HS-27A (cell line): ENCODE measurements at regions not wholly inside any gene's neighbourhood (a gene's known extent, or its start where the extent isn't known, plus 50 kb on each side); places are given as distances from the start of the nearest gene placed in this dataset.
"Not testable (repeated sequence)": the region's sequence is repeated elsewhere in the genome, so short reads cannot be mapped to it uniquely, and the experiment has no call there.

Experiments
- DNase-seq: peaks from one replicate; pipeline ENCODE4 v3.0.0-alpha.2; 2012; ENCODE audit warnings: low read depth, missing footprints

DNA sequence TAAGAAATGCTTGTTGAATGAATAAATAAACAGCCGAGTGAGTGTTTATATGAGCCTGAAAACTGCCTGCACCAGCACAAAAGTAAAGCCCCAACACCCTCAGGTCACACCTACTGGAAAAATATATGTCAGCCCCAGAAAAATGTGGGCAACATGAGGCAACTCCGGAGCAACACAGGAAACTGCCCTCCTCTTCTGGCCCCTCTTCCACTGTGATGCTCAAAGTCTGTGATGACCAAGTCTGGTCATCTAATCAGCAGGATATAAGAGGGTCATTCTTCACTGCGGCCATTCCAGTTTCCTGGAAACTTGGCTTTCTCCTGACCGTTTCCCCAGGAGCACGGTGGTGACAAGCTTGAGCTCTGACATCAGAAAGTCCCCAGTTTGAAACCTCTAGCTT, 159.6 kb upstream of the PZP start:
- no peak for DNase-seq

DNA sequence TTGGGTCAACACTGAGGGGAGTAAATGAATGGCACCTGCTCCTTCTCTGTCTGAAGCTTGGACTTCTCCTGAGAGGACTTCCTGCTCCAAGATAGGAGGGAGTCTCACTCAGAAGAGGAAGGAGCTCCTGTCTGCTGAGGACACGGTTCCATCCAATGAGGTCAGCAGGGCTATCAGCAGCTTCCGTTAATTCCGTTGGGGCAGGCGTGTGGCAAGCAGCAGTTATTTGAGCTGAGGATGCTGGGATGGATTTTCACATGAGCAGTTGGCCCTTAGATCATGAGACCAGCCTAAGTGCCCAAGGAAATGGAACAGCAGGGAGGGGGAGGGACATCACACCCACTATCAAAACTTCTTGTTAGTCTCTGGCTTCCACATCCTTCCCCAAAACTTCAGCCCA, 159.0 kb upstream of the PZP start:
- DNase-seq = no peak

DNA sequence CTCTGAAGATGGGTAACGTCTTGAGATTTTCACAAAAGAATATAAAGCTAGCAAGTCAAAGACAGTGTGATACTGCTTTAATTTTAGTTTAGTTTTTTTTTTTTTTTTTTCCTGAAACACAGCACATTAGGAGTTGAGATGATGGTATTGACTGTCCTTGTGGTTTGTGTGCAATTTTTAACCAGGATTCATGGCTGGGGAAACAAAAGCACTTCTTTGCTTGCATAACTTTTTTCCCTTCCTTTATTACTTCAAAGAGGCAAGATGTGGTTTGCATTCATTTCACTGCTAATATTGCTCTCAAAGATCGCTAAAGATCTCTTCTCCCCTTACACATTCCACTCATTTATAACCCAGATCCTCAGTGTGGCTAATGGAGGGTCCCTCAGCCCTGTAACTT, 157.1 kb upstream of the PZP start:
- DNase-seq = no peak

DNA sequence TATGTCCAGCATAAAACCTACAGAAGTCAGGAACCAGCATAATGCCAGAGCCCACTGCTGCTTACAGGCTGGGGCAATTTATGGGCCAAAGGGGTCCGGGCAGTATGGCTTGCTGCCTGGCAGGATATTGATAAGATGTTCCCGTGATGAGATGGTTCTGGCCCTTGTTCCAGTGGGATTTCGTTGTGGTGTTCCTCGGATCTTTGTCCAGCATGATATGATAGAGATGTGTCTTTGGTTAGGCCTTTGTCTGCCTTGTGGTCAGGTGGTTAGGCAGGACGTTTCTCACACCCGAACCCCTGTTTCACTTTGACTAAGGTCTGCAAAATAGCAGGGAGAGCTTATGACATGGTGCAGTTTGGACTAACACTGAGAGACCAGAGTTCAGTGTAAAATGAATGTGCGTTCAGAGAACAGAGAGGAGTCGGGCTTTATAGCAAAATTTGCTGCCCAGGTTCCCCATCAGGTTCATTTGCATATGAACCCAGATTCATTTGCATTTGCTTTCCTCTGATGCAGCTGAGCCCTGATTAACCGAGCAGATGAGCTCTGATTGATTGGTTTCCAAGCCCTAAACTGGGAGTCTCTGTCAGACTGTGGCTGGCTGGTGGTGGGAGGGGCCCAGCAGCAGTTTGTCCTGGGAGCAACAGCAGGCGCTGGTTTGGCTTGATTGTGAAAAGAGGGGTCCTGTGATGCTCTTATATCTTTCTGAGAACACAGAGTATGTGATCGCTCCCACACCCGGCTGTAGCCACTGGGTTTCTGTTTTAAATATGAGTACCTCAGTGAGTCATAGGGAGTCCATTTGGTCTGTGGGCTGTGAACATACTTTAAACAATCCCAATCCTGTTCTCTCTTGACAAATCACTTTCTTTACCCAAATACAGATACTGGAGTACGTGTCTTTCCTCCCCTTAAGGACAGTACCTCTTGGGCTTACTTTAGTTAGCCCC, 156.3 kb upstream of the PZP start:
- DNase-seq = peak; percentile 15

- DNase-seq = no peak
These were observed 154.9 kb upstream of the PZP start for GRCh38 chr12:9363145-9363544.

DNA sequence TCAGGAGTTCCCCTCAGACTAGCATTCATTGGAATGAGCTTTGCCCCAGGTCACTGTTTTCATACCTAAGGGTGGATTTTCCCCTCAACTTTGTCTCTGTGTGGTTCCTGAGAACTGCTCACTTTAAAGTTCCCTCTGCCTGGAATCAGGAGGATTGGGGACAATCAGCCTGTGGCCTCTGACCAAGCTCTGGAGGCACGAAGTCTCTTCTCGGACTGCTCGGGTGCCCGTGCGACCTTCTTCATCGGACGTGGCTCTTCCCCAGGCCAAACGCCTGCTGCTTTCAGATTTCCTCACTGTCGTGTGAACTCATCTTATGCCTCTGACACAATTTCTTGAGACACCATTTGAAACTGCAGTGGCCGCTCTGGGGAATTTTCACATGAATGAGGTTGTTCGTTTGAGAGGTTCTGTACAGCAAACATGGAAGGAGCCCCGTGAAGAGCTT, 153.7 kb upstream of the PZP start:
- DNase-seq = no peak

DNA sequence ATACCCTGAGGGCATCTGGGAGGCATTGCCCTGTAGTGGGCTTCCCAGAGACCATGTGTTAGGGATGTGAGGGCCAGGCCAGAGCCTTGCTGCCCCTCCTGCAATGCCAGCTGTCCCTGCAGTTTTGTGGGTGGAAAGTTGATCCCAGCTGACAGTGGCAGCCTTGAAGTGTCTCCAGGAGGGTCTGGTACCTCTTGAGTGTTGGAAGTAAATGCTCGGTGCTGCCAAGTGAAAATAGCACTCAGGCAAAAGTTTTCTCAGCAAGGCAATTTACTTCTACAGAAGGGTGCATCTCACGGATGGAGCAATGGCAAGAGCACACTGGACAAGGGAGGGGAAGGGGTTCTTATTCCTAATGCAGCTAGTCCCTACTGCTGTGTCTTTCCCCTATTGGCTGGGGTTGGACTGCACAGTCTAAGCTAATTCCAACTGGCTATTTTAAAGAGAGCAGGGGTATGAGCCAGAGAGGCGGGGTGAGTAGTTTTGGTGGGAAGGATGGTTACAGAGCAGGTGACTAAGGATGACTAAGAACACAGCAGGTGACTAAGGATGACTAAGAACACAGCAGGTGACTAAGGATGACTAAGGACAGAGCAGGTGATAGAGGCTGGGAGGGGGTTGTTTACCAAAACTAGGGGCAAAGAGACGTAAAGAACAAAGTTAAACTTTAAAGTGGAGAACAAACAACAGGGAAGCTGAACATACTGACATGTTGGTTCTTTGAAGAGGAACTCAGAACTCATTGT, 146.0 kb upstream of the PZP start:
- DNase-seq = not testable (repeated sequence)

DNA sequence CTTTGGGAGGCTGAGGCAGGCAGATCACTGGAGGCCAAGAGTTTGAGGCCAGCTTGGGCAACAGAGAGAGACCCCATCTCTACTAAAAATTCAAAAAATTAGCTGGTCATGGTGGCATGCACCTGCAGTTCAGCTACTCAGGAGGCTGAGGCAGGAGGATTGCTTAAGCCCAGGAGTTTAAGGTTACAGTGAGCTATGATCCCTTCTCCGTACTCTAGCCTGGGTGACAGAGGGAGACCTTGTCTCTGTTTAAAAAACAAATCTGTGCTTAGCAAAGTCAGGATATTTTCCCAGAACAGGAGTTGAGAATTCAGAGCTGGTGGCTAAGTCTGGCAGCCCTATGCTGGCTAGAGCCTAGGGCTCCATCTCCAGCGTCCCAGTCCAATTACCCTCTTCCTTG, 142.9 kb upstream of the PZP start:
- DNase-seq = no peak

DNA sequence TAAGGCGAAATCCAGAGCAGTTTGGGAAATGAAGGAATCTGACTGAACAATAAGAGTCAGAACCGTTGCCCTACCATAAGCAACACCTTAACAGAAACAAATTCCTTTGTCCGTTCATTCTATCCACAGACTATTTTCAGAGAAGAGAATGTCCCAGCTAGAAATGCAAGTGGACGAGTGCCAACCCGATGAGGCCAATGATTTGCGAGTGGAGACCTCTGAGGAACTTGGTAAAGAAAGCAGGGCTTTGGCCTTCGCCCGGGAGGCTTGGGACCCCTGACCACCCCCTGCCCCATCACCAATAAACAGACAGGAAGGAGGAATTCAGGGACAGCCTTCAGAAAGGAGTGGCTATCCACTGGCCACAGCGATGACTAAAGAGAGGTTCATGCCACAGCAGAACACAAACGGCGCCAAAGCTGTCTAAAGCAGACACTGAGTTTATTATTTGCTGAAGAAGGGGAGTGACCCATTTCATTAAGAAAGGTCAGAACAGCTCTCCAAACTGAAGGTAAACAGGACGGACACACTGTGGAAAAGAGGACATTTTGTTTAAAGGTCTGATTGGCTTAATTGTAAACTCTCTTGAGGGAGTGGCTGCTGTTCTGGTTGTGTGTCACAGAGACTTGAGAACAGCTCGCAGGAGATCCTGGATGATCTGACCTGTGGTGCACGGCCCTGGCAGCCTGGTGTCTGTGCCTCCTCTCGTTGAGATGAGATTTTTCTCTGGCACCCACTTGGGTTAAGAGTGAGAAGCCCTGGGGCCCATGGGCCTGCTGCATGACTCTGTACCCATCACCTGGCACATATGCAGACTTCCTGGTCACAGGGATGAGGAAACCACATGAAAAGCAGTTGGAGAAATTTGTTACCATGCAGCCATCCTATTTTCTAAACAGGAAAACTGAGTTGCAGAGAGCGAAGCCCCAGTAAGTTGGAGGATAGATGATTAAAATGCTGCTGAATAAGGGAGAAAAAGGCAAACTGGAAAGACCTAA, 142.0 kb upstream of the PZP start:
- no peak for DNase-seq

DNA sequence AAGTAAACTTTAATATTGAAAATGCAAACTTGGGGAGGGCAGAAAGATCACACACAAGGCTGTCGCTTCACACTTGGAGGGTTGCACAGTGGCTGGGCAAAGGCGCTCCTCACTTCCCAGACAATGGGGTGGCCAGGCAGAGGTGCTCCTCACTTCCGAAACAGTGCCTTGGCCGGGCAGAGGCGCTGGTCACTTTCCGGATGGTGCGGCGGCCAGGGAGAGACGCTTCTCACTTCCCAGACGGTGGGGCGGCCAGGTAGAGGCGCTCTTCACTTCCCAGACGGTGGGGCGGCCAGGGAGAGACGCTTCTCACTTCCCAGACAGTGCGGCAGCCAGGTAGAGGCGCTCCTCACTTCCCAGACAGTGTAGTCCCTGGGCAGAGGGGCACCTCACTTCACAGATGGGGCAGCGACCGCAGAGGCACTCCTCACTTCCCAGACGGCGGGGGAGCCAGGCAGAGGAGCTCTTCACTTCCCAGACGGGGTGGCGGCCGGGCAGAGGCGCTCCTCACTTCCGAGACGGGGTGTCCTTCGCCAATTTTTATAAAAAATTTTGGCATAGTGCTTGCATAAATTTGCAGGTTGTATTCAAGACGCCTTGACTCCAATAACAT, 140.8 kb upstream of the PZP start:
- DNase-seq = no peak

GRCh38 chr12:9347328-9348127, 139.3 kb upstream of the PZP start:
- no peak for DNase-seq

DNA sequence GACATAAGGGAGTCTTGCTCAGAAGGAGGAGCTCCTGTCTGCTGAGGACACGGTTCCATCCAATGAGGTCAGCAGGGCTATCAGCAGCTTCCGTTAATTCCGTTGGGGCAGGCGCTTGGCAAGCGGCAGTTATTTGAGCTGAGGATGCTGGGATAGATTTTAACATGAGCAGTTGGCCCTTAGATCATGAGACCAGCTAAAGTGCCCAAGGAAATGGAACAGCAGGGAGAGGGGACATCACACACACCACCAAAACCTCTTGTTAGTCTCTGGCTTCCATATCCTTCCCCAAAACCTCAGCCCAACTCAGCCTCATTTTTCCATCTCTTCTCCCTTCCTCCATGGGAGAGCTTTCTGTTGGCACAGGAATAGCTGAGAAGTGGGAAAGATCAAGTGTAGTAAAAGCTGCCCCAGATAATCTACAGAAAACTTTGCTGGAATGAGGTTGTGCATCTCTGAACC, 138.7 kb upstream of the PZP start:
- DNase-seq = no peak

GRCh38 chr12:9345171-9345570, 137.0 kb upstream of the PZP start:
- no peak for DNase-seq

GRCh38 chr12:9344541-9344940, 136.3 kb upstream of the PZP start:
- no peak for DNase-seq

DNA sequence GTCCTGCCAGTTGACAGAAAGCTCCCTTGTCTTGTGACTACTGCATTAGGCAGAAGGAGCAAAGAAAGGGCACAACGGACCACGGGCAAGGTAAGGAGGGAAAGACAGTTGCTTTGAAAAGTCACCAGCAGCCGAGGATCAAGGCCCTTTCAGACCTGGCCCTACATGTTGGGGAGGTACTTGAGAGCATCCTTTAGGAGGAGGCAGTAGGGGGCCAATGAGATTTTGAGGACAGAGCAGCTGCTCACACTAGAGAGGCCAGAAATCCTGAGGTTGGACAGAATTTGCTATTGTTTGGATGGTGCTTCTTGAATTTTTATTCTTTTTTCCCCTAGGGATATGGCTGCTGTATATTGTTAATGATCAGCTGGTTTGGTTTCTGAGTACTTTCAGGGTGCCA, 135.5 kb upstream of the PZP start:
- no peak for DNase-seq

- no peak for DNase-seq
These were observed 134.6 kb upstream of the PZP start for GRCh38 chr12:9342614-9343353.

GRCh38 chr12:9341260-9341585, 133.0 kb upstream of the PZP start:
- no peak for DNase-seq

GRCh38 chr12:9340422-9341259, 132.4 kb upstream of the PZP start:
- DNase-seq = no peak

- no peak for DNase-seq
These were observed 129.5 kb upstream of the PZP start for GRCh38 chr12:9337656-9338055.
